ENCODE measurements at regions not wholly inside any gene's neighbourhood (a gene's known extent, or its start where the extent isn't known, plus 50 kb on each side); places are given as distances from the start of the nearest gene placed in this dataset.
"Not testable (repeated sequence)": the region's sequence is repeated elsewhere in the genome, so short reads cannot be mapped to it uniquely, and the experiment has no call there.

DNA sequence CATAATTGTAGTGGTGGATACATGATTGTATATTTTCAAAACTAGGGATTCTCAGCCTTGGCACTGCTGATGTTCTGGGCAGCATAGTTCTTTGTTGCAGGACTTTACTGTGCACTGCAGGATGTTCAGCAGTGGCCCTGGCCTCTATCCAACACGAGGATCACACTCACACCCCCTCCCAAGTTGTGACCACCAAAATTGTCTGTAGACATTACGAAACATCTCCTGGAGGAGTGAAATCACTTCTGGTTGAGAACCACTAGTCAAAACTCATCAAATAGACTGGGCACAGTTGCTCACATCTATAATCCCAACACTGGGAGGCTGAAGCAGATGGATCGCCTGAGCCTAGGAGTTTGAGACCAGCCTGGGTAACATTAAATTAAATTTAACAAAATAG is 123.1 kb upstream of the CDYL start:
- no peak for DNase-seq

DNA sequence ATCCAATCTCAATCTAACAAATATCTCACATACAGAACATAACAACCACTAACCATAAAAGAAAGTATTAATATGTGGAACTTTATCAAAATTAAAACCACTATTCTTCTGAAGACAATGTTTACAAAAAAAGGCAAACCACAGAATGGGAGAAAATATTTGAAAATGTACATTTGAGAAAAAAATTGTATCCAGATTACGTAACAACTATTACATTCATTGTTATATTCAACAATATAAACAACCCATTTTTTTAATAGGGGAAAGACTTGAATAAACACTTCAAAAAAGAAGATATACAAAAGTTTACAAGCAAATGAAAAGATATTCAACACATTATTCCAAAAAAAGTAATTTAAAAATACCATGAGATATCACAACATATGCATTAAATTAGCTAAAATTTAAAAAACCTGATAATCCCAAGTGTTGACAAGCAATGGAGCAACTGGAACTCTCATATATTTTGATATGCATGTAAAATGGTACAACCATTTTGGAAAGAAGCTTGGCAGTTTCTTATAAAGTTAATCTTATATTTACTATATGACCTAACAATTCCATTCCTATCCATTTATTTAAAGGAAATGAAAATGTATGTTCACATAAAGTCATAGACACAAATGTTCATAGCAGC is 124.3 kb upstream of the CDYL start:
- no peak for DNase-seq

DNA sequence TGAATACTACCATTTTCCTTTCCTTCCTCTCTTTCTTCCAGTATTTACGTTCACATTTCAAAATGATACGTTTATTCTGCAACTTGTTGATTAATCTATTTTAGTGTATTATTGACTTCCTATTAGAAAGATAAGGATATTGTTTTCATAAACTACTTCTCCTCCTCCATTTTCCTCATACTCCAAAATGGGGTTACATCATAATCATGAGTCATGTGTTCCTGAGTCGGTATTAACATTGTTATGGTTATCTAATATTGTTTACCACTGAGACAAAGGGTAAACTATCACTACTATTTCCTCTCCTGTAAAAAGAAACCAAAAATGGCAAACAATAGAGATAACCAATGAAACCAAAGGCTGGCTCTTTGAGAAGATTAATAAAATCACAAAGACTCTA is 126.5 kb upstream of the CDYL start:
- DNase-seq, result no peak

DNA sequence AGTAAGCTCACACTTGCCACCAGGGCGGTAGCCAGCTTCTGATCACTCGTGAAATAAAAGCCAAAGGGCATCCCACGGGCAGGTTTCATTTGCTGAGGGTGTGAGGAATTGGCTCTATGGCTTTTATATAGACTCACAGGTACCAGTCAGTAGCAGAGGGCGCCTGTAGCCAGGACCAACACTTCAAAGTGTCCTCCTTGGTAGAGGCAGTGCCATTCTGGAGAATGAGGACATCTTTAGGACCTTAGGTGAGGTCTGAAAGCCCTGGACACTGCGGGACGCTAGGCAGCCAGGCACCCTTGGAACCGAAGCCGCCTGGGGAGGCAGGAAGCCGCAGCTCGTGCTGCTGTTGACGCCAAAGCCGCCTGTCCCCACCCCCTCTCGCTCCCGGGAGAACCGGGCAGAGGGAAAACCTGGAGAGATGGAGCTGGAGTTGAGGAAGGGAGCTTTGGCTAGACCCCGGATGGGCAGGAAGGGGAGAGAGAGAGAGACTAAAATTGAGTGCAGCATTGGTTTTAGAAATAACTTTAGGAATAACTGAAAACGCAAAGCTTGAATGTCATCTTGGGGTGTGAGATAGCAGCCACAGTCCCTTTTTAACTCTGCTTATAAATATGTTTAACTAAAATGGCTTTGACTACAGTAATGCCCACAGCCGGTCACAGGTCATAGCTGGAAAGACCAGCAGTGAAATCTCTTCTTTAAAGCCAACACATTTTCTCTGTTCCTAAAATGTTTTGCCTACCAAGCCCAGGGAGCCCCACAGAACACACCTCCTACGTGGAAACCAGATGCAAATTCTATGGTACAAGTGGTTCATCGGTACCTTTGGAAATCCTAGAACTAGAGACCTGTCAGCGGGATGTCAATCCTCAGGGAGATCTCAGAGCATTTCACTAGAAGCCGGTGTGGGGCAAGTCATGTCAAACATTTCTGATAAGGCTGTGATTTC is 128.5 kb upstream of the CDYL start:
- DNase-seq, result no peak

DNA sequence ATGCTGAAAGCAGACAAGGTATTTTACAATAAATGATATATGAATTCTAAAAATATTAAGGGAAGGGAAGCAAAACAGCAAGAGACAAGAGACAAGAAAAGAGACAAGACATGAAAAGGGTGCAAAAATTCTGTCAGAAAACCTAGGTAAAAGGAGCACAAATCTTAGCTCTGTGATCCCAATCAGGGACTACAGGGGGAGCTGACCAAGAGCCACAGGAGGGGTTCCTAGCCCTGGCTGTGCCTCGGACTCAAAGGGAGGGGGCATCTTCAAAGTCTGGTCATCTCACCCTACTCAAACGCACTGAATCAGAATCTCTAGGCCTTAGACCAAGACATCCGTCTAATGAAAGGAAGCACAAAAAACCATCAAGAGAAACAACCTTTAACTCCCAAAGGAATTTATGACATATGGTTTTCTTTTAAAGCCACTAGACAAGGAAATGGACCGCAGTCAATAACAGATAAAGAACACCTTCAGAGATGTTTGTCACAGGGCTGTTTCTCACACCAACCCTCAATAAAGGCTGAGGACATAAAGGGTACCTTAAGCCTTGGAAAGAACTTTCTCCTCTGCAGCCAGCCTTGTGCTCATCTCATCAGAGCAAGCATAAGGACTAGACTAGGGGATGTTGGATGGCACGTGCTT is 130.4 kb upstream of the CDYL start:
- no peak for DNase-seq

DNA sequence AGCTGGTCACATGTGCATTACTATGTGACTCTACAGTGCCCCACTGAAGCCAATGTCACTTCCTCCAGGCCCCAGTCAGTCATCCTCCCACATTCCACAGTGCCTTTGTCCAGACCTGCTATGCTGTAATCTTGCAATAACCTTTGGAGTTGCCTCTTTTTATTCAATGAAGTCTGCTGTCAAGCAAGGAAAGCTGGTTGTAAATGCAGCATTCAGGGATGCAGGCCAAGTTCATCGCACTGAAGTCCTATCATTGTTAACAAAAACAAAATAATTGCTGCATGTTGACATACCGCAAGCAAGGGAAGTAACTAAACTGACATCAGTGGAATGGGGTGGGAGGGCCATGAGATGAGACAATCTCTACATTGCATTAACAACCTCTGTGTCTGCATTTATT is 131.2 kb upstream of the CDYL start:
- DNase-seq, result no peak

DNA sequence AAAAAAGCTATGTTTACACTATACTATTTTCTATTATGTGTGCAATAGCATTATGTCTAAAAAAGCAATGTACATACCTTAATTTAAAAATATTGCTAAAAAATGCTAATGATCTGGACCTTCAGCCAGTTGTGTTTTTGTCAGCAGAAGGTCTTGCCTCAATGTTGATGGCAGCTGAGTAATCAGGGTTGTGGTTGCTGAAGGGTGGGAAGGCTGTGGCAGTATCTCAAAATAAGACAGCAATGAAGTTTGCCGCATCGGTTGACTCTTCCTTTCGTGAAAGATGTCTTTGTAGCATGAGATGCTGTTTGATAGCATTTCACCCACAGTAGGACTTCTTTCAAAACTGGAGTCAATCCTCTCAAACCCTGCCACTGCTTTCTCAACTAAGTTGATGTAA is 134.7 kb upstream of the CDYL start:
- no peak for DNase-seq

DNA sequence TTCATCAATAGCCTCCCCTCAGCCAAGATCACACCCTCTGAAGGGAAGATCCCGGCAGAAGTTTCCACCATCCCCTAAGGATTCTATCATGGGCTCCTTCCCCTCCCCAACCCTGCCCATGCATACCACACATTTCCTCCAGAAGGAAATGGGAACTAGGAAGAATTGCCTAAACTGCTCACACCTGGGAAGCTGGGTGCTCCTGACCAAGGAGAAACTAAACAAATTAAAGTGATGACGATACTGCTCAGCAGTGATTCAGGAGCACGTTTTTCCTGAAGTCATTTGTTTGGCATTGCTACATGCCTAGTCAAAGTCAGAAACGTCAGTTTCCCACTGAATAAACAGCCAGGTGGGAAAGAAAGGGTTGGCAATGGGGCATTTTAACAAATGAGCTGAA is 136.1 kb upstream of the CDYL start:
- DNase-seq, result no peak

DNA sequence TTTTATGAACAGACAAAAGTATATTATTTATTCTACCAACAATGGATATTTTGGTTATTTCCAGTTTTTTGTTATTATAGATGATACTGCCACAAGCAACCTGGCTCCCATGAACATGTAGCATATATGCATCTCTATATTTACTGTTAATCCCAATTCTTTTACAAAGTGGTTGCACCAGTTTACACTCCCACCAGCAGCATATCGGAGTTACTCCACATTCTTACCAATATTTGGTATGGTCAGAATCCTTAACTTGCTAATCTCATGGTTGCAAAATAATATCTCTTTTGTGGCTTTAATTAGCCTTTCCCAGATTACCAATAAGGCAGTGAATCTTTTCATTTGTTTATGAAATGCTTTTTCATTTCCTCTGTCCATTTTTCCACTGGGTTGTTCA is 137.6 kb upstream of the CDYL start:
- no peak for DNase-seq

DNA sequence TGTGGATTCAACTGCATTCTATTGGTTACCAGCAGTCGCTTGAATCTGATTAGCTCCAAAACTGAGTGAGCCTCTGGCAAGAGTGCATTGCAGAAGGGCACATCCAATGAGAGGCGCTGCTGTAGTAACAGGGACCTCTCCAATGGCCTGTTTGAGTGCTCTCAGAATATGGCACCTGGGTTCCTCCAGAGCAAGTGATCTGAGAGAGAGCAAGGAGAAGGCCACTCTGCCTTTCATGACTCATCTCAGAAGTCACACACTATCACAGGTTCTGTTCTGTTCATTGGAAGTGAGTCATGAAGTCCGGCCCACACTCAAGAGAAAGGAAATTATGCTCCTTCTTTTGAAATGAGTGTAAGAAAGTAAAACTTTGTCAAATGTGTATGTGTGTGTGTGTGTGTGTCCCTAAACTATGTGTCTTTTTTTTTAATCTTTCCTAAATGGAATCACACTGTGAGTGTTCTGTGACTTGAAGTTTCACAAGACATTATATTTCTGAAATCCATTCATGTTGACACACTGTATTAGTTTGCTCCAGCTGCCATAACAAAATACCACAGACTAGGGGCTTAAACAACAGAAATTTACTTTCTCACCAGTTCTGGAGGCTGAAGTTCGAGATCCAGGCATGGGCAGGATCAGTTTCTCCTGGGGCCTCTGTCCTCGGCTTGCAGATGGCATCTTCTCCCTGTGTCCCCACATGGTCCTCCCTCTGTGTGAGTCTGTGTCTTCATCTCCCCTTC is 138.3 kb upstream of the CDYL start:
- no peak for DNase-seq

DNA sequence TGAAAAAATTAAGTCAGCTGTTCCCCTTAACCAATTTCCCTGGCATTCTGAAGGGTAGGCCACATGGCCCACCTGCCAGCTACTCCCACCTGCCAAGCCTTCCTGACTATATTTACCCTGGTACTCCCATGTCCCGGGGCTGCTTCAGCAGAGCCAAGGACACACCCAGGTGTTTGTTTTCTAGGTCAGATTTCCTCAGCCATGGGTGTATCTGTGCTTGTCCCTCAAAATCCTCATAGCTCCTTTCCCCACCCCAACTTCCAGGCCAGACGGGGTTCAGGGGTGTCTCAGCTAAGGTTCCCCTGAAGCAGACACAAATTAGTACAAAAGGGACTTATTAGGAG is 139.4 kb upstream of the CDYL start:
- DNase-seq, result no peak

DNA sequence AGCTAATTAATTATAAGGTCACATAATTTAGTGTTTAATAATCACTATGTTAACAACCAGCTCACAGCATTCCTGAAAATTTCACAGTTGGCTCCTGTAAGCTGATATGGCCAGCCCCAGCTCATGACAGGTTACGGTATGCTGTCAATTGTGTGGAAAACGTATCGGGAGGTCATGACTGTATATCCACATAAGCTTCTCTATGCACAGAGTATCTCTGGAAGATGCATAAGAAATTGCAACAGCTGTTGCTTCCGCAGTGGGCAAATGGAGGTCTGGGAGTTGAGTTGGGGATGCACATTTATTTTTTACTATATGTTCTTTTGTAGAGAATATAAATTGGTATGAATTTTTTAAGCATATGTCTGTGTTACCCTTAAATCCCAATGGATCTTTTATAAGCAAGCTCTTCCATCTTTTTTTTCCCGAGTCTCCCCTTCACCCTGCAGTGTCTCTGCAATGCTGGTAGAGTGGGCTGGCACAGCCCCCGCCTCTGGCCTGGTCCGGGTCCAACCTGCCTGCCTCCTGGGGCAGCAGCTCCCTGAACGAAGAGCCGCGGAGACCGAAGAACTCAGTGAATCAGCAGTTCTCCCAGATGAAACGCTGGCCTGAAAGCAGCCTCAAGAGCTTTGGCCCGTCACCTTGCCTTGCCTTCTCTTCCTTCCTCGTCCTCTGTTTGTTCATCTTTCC is 139.9 kb upstream of the CDYL start:
- DNase-seq, result no peak

DNA sequence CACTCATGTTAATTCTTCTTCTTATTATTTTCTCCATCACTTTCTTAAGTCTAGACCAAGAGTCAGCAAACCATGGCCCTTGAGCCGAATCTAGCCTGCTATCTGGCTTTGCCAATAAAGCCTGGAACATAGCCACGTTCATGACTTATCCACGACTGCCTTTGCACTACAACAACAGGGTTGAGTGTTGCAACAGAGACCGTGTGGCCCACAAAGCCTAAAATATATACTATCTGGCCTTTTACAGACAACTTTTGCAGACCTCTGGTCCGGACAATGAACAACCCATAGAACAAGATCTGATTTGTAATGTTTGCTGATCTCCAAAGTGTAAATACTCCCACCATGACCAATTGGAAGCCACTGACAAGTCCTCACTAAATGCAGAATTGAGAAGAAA is 140.5 kb upstream of the CDYL start:
- DNase-seq, result no peak

DNA sequence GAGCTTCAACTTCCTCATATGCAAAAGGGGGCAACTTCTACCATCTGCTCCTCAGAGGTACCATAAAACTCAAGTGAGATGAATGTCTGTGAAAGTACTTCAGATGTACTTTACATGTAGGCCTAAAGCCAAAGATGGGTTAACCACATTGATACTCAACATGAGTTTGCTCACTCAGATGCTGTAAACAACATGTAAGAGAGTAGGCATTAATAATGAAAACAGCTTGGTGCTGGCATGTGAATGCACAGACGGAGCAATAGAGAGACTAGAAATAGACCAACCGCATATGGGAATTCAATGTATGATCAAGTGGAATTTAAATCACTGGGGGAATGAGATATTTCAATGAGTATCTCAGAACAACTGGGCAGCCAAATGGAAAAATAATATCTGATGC is 143.8 kb upstream of the CDYL start:
- DNase-seq, result no peak

DNA sequence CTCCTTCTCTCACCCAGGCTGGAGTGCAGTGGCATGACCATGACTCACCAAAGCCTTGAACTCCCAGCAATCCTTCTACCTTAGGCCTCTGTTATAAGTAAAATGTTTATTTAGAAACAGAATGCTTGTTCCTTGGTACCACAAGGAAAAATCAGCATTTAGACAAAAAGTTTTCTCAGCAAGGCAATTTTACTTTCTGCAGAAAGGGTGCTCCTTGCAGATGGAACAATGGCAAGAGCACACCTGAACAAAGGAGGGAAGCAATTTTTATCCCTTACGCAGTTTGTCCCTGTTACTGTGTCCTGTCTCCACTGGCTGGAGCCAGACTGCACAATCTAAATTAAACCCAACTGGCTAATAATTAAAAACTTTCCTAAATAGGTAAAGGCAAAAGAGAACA is 146.4 kb upstream of the CDYL start:
- DNase-seq, result not testable (repeated sequence)

DNA sequence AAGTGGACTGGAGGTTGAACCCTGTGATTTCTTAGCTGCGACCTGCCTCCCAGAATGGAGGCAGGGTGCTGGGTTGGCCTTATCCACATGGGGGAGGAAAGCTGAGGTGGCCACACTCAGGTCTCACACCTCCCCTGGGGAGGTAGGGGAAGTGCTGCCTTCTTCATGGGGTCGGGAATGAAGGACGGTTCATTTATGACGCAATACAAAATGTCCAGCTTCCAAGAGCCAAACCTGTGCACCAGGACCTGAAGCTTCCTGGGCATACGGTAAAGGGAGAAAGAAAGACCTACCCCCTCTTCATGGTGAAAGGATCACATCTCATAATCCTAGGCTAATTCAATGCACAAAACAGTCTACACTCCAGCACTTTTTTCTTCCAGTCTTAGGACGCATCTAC is 150.6 kb upstream of the CDYL start:
- no peak for DNase-seq

DNA sequence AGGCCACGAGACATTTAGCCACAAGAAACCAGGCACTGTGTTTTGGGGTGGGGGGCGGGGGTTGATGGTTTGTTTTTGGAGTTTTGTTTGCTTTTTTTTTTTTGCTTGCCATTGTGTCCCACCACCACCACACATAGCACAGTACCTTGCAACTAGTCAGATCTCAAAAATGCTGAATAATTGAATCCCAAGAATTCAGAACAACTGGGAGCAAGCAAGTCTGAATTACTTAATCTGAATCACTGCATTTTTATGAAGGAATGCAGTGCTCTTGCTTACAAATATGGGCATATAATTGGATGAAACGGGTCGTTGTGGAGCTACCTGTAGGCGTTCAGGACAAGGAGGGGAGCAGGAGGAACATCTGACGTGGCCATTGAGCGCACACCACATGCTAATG is 151.5 kb upstream of the CDYL start:
- DNase-seq, result no peak

DNA sequence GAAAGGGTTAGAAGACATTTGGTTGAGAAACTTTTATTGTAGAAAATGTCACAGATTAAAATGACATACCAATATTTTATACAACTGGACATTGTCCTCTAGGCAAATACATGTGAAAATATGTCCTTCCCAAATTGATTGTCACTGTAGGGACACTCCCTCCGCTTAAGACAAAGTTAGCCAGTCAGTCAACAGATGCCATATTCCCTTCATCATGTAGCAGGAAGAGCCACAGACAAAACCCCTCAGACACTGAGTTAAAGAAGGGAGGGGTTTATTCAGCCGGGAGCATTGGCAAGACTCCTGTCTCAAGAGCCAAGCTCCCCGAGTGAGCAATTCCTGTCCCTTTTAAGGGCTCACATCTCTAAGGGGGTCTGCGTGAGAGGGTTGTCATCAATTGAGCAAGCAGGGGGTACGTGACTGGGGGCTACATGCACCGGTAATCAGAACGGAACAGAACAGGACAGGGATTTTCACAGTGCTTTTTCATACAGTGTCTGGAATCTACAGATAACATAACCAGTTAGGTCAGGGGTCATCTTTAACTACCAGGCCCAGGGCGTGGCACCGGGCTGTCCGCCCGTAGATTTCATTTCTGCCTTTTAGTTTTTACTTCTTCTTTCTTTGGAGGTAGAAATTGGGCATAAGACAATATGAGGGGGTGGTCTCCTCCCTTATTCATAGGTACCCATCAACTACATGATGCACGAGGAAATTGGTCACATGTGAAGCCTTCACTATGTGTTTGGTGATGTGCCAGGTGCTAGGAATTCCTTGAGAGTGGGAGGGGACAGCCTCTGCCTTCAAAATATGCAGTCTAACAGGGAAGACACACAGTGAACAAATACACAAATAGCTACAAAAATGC is 155.7 kb upstream of the CDYL start:
- no peak for DNase-seq

DNA sequence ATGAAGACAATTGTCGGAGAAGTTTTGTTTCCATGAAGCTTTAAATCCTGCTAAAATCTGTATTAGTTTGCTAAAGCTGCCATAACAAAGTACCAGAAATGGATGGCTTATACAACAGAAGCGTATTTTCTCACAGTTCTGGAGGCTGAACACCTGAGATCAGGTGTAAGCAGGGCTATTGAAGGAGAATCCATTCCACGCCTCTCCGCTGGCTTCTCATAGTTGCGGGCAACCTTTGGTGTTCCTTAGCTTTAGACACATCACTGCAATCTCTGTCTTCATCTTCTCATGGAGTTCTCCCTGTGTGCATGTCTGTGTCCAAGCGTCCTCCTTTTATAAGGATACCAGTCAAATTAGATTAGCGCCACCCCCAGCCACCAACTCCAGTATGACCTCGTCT is 159.9 kb upstream of the CDYL start:
- DNase-seq, result no peak

DNA sequence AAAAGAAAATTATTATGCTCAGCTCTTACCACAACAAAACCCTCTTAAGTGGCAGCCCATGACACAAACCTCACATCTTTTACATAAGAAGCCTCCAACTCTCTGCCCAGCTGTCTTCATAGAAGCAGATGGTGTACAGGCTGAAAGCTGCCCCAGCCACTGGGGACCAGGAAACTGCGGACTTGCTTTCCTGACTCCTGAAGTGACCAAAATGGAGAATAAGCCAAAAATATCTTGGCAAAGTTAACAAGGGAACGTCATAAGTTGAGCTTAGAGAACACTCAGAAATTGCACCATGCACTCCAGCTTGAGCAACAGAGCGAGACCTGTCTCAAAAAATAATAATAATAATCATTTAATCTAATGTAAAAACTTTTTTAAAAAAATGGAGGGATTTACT is 160.3 kb upstream of the CDYL start:
- no peak for DNase-seq

DNA sequence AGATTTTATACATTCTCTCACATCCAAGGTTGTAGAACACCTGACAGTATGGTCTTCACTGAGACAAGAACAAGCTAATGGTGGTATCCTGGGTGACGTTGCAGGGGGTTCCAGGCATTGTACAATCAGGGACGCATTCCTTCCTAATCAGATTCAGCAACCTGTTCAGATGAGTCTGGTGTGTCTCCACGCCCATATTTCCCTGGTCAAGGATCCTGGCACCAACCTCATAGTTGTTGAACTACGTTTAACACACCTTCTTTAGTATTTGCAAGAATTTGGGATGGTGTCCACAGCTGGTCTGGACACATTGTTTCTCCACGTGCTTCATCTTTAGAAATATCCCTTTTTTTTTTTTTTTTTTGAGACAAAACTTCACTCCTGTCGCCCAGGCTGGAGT is 161.0 kb upstream of the CDYL start:
- DNase-seq, result no peak

DNA sequence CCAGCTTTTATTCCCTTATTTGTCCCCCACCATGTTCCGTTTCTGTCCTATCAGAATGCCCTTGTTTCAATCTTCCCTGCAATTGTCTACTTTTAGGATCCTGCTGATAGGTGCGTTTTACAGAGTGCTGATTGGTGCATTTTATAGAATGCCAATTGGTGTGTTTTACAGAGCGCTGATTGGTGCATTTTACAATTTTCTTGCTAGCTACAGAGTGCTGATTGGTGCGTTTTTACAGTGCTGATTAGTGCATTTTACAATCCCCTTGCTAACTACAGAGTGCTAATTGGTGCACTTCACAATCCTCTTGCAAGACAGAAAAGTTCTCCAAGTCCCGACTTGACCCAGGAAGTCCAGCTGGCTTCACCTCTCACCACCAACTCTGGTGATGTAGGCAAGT is 161.6 kb upstream of the CDYL start:
- DNase-seq, result no peak

Data from GDM1 (cell line).